OCI-LY3 (cell line): ENCODE measurements at regions not wholly inside any gene's neighbourhood (a gene's known extent, or its start where the extent isn't known, plus 50 kb on each side); places are given as distances from the start of the nearest gene placed in this dataset.

ENCODE experiments used
- H2AFZ ChIP-seq: fragments of 200-600, 300-600 bp; shearing (Covaris generic); 2 replicates; pipeline ENCODE4 v1.6.0; 2014; ENCODE audit warnings: antibody characterized with exemption, low read depth, low read length
- H3K27ac ChIP-seq: fragments of 200-600, 300-600 bp; sonication (generic); 2 replicates; pipeline ENCODE4 v1.5.1; 2014; ENCODE audit warnings: mild to moderate bottlenecking, low read length, moderate library complexity, mixed read lengths
- H3K27me3 ChIP-seq: fragments of 200-600, 300-600 bp; sonication (generic); 2 replicates; pipeline ENCODE4 v1.6.1; 2014; ENCODE audit warnings: low read depth, low read length, mixed read lengths
- H3K36me3 ChIP-seq: fragments of 200-600, 300-600 bp; sonication (generic); replicated peaks from 2 replicates; pipeline ENCODE3; 2014; ENCODE audit warnings: low read depth, low read length, mixed read lengths
- H3K4me1 ChIP-seq: fragments of 300-600, 200-600 bp; sonication (generic); 2 replicates; pipeline ENCODE4 v1.6.1; 2014; ENCODE audit warnings: low read length, mixed read lengths
- H3K4me2 ChIP-seq: fragments of 200-600, 300-600 bp; sonication (generic); 2 replicates; pipeline ENCODE4 v1.6.1; 2014; ENCODE audit warnings: low read length, mixed read lengths
- H3K4me3 ChIP-seq: fragments of 300-600, 200-600 bp; sonication (generic); 2 replicates; pipeline ENCODE4 v1.5.1; 2014; ENCODE audit warnings: antibody characterized with exemption, mild to moderate bottlenecking, low read length, moderate library complexity
- H3K79me2 ChIP-seq: fragments of 300-600, 200-600 bp; shearing (Covaris generic); 2 replicates; pipeline ENCODE4 v1.6.1; 2014; ENCODE audit warnings: mild to moderate bottlenecking, low read length, mixed read lengths
- H3K9ac ChIP-seq: fragments of 300-600, 200-600 bp; shearing (Covaris generic); 2 replicates; pipeline ENCODE4 v1.6.0; 2014; ENCODE audit warnings: mild to moderate bottlenecking, low read length, moderate library complexity
- H3K9me3 ChIP-seq: fragments of 200-600, 300-600 bp; shearing (Covaris generic); 2 replicates; pipeline ENCODE4 v1.6.1; 2014; ENCODE audit warnings: low read length, mixed read lengths; ENCODE audit not compliant: insufficient read depth
- H4K20me1 ChIP-seq: fragments of 200-600, 300-600 bp; sonication (generic); 2 replicates; pipeline ENCODE4 v1.6.1; 2016; ENCODE audit warnings: low read length, mixed read lengths; ENCODE audit not compliant: insufficient read depth
- EZH2phosphoT487 ChIP-seq: fragments of 200-600 bp; shearing (Covaris generic); IDR thresholded peaks from 2 replicates; pipeline ENCODE4 v1.6.1; 2018; ENCODE audit warnings: antibody characterized with exemption, mixed run types, low read depth
- TF ChIP-seq, protein P1 (sequence below): fragments of 200-600, 300-600 bp; sonication (generic); IDR thresholded peaks from 2 replicates; pipeline ENCODE4 v1.5.1; 2014; ENCODE audit warnings: antibody characterized with exemption, low read length, low read depth

DNA sequence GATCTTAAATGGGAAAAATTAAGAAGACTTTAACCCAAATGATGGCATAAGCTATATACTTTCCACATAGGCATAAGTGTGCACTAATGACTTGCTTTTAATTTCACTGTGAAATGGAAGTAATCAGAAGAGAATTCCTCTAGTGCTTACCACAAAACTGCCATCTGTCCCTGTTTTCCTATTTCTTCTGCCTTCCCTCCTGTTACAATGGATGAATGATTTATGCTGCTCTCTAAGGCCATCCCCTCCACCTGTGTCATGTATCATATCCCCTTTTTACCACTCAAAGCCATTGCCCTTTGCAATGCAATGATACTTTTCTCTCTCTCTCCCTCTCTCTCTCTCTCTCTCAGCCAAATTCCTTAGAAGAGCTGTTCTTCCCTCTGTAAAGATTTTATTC lies 109.1 kb downstream of the C12orf50 start:
- no peak overlapping the region for H3K4me2 ChIP-seq
- H3K27ac ChIP-seq: no peak overlapping the region

DNA sequence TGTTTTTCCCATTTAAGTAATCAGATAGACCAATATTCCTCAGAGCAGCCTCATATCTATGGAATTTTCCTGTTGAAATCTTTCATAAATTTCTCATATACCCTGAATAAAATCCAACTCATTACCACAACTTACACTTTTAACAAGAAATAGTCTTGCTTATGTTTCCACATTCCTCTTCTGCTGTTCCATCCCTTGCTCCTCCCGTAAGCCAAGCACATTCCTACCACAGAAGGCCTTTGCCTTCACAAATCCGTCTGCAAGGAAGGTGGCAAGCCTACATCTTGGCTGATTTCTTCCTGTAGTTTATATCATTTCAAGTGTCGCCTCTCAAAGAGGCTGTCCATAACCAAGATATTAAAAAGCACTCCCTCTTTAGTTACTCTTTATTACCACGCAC lies 127.7 kb downstream of the C12orf50 start:
- Histone ChIP-seq H3K79me2 (no peaks in the 10 kb centered on the region), H3K27me3 (no peaks in the 10 kb centered on the region), H3K4me2 (no peak overlapping the region), H3K9me3 (no peaks in the 10 kb centered on the region), H4K20me1 (no peaks in the 10 kb centered on the region), H3K4me1 (no peaks in the 10 kb centered on the region), H3K27ac (no peak overlapping the region), H3K4me3 (no peak overlapping the region), H3K9ac (no peak overlapping the region), H3K36me3 (no peaks in the 10 kb centered on the region), H2AFZ (no peak overlapping the region)
- TF ChIP-seq EZH2phosphoT487: no peak
- TF ChIP-seq, protein P1, sequence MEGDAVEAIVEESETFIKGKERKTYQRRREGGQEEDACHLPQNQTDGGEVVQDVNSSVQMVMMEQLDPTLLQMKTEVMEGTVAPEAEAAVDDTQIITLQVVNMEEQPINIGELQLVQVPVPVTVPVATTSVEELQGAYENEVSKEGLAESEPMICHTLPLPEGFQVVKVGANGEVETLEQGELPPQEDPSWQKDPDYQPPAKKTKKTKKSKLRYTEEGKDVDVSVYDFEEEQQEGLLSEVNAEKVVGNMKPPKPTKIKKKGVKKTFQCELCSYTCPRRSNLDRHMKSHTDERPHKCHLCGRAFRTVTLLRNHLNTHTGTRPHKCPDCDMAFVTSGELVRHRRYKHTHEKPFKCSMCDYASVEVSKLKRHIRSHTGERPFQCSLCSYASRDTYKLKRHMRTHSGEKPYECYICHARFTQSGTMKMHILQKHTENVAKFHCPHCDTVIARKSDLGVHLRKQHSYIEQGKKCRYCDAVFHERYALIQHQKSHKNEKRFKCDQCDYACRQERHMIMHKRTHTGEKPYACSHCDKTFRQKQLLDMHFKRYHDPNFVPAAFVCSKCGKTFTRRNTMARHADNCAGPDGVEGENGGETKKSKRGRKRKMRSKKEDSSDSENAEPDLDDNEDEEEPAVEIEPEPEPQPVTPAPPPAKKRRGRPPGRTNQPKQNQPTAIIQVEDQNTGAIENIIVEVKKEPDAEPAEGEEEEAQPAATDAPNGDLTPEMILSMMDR: no peak

More for the DNA sequence above, 109.1 kb downstream of the C12orf50 start:
- H4K20me1 ChIP-seq: no peaks in the 10 kb centered on the region
- H3K9ac ChIP-seq: no peak overlapping the region
- no peak overlapping the region for H3K4me3 ChIP-seq
- no peaks in the 10 kb centered on the region for H3K27me3 ChIP-seq
- no peaks in the 10 kb centered on the region for H3K9me3 ChIP-seq
- no peaks in the 10 kb centered on the region for H3K4me1 ChIP-seq
- no peaks in the 10 kb centered on the region for H3K79me2 ChIP-seq
- TF ChIP-seq, protein P1: no peak
- TF ChIP-seq EZH2phosphoT487: no peak
- H3K36me3 ChIP-seq: no peaks in the 10 kb centered on the region
- no peak overlapping the region for H2AFZ ChIP-seq

DNA sequence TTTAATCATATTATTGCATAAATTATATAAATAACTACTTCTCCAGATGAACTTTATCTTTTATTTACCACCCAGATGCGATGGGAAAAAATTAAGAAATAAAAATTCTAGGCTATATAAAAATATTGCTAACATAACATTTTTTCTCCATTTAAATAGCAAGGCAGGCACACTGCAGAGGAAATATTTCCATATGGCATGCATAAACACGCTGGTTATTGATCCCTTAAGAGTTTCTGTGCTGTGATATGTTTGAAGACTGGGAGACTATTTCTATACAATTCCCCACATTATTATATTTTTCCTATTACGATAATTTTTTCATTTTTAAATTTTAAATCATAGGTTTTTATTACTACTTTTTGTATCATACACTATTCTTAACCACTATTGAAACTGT lies 131.5 kb downstream of the C12orf50 start:
- no peaks in the 10 kb centered on the region for H3K4me1 ChIP-seq
- H2AFZ ChIP-seq: no peak overlapping the region
- no peaks in the 10 kb centered on the region for H4K20me1 ChIP-seq
- no peak overlapping the region for H3K27ac ChIP-seq
- no peak for TF ChIP-seq EZH2phosphoT487
- TF ChIP-seq, protein P1: no peak
- no peaks in the 10 kb centered on the region; the same call in 1 of the 2 replicates for H3K9me3 ChIP-seq
- no peak overlapping the region for H3K4me3 ChIP-seq
- H3K4me2 ChIP-seq: no peak overlapping the region
- H3K36me3 ChIP-seq: no peaks in the 10 kb centered on the region
- no peak overlapping the region for H3K9ac ChIP-seq
- H3K79me2 ChIP-seq: no peaks in the 10 kb centered on the region
- no peaks in the 10 kb centered on the region for H3K27me3 ChIP-seq

DNA sequence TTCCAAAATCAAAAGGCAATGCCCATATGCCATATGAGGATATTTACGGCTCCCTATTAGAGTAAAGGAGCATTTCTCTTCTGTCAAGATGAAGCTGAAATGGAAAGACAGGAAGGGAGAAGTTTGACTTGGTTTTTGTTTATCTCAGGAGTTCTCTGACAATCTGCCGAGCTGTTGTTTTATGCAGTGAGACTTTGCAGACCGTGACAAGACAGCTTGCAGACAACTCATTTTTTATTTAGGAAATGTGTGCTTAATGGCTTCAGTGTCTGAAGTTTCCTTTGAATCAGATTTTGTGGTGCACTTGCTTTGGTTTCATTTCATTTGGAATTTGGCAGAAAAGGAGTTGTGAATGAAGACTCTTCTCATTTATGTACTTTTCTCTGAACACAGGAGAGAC lies 145.4 kb downstream of the C12orf50 start:
- no peaks in the 10 kb centered on the region for H4K20me1 ChIP-seq
- peak overlapping the region; percentile 83 for H2AFZ ChIP-seq
- H3K9me3 ChIP-seq: no peaks in the 10 kb centered on the region
- peaks cover 10% of the 10 kb centered on the region for H3K4me1 ChIP-seq
- H3K27me3 ChIP-seq: no peaks in the 10 kb centered on the region
- no peaks in the 10 kb centered on the region for H3K36me3 ChIP-seq
- TF ChIP-seq EZH2phosphoT487: no peak
- TF ChIP-seq, protein P1: no peak
- no peak overlapping the region for H3K27ac ChIP-seq
- H3K9ac ChIP-seq: no peak overlapping the region
- no peaks in the 10 kb centered on the region for H3K79me2 ChIP-seq
- H3K4me3 ChIP-seq: peak overlapping the region; percentile 57
- H3K4me2 ChIP-seq: peak overlapping the region; percentile 59
